Endothelial cell of umbilical vein (primary cell): ENCODE measurements at regions not wholly inside any gene's neighbourhood (a gene's known extent, or its start where the extent isn't known, plus 50 kb on each side); places are given as distances from the start of the nearest gene placed in this dataset.
"Not testable (repeated sequence)": the region's sequence is repeated elsewhere in the genome, so short reads cannot be mapped to it uniquely, and the experiment has no call there.

ENCODE experiments used
- CTCF ChIP-seq, 2 donors: IDR thresholded peaks; 1 replicate in 1 of 2; 2 replicates in 1 of 2; pipeline ENCODE4 v1.5.1; 2011; ENCODE audit warnings: low read length in 2 of 2, mild to moderate bottlenecking in 2 of 2, moderate library complexity in 2 of 2, control low read depth in 1 of 2, inconsistent platforms in 1 of 2, low read depth in 1 of 2; ENCODE audit not compliant: insufficient read depth in 1 of 2; ENCODE audit errors: extremely low read depth in 1 of 2
- EZH2 ChIP-seq: IDR thresholded peaks from 2 replicates; pipeline ENCODE4 v1.6.1; 2012; ENCODE audit warnings: borderline replicate concordance, low read depth, mild to moderate bottlenecking, moderate library complexity, low read length, inconsistent platforms; ENCODE audit not compliant: severe bottlenecking
- POLR2A ChIP-seq: IDR thresholded peaks from 2 replicates; pipeline ENCODE4 v1.6.1; 2012; ENCODE audit warnings: low read depth, mild to moderate bottlenecking, control low read depth, low read length

GRCh38 chr2:72021371-72021770 lies 126.3 kb downstream of the CYP26B1 start:
- TF ChIP-seq CTCF (IDR thresholded peaks at IDR 0.05; ENCODE audit: extremely low read depth in 1 of 2, insufficient read depth in 1 of 2, low read depth in 1 of 2, low read length in 2 of 2); POLR2A; EZH2: not testable (repeated sequence)
